HepG2 (cell line): ENCODE measurements at regions not wholly inside any gene's neighbourhood (a gene's known extent, or its start where the extent isn't known, plus 50 kb on each side); places are given as distances from the start of the nearest gene placed in this dataset.

Source experiments
- BCL3 ChIP-seq: sonication (generic); formaldehyde crosslinking; IDR thresholded peaks from 2 replicates; pipeline ENCODE4 v1.5.1; 2020; ENCODE audit warnings: mild to moderate bottlenecking, missing genetic modification reagents, moderate library complexity
- CAMTA2 ChIP-seq: sonication (generic); formaldehyde crosslinking; IDR thresholded peaks from 2 replicates; pipeline ENCODE4 v1.4.0; 2020; ENCODE audit warnings: mild to moderate bottlenecking, missing genetic modification reagents, borderline replicate concordance
- CEBPB ChIP-seq: IDR thresholded peaks from 2 replicates; pipeline ENCODE4 v1.6.1; 2011; ENCODE audit warnings: low read depth, low read length, improper control_type of control experiment, borderline replicate concordance
- FOXA3 ChIP-seq: IDR thresholded peaks from 2 replicates; pipeline ENCODE4 v1.6.1; 2016; ENCODE audit warnings: missing genetic modification reagents, missing compliant biosample characterization
- MTA3 ChIP-seq: sonication (generic); formaldehyde crosslinking; IDR thresholded peaks from 2 replicates; pipeline ENCODE4 v1.4.0; 2020; ENCODE audit warnings: missing genetic modification reagents
- MXD4 ChIP-seq: IDR thresholded peaks from 2 replicates; pipeline ENCODE4 v1.6.1; 2016; ENCODE audit warnings: mild to moderate bottlenecking, missing biosample characterization, missing genetic modification reagents
- NFE2 ChIP-seq: sonication (generic); formaldehyde crosslinking; IDR thresholded peaks from 2 replicates; pipeline ENCODE4 v1.4.0; 2020; ENCODE audit warnings: missing genetic modification reagents
- PATZ1 ChIP-seq: sonication (generic); formaldehyde crosslinking; IDR thresholded peaks from 2 replicates; pipeline ENCODE4 v1.4.0; 2020; ENCODE audit warnings: missing genetic modification reagents
- POLR2A ChIP-seq, 2 experiments: IDR thresholded peaks; 2 replicates each; pipeline ENCODE4 v1.6.1; 2011; ENCODE audit warnings: low read depth in 2 of 2, low read length in 2 of 2, mild to moderate bottlenecking in 1 of 2, moderate library complexity in 1 of 2; ENCODE audit not compliant: insufficient read depth in 1 of 2
- POLR2AphosphoS5 ChIP-seq: IDR thresholded peaks from 2 replicates; pipeline ENCODE4 v1.6.1; 2012; ENCODE audit warnings: low read depth, low read length
- SIN3A ChIP-seq: IDR thresholded peaks from 2 replicates; pipeline ENCODE4 v1.6.1; 2011; ENCODE audit warnings: low read depth, mild to moderate bottlenecking, control low read depth, low read length, borderline replicate concordance
- SNAI1 ChIP-seq: sonication (generic); formaldehyde crosslinking; IDR thresholded peaks from 2 replicates; pipeline ENCODE4 v1.5.0; 2020; ENCODE audit warnings: mild to moderate bottlenecking, missing genetic modification reagents, borderline replicate concordance
- YEATS4 ChIP-seq: sonication (generic); formaldehyde crosslinking; IDR thresholded peaks from 2 replicates; pipeline ENCODE4 v1.4.0; 2020; ENCODE audit warnings: missing genetic modification reagents, borderline replicate concordance
- ZNF530 ChIP-seq: sonication (generic); formaldehyde crosslinking; IDR thresholded peaks from 2 replicates; pipeline ENCODE4 v1.5.0; 2020; ENCODE audit warnings: low read depth, mild to moderate bottlenecking, missing genetic modification reagents

- TF ChIP-seq SNAI1 (CRISPR knock-in tag) (no peak), POLR2AphosphoS5 (no peak), YEATS4 (CRISPR knock-in tag) (no peak), BCL3 (CRISPR knock-in tag) (no peak), PATZ1 (CRISPR knock-in tag) (no peak), CEBPB (no peak), ZNF530 (CRISPR knock-in tag) (no peak), NFE2 (CRISPR knock-in tag) (no peak), POLR2A (IDR thresholded peaks at IDR 0.05; ENCODE audit: insufficient read depth in 1 of 2, low read depth in 2 of 2, low read length in 2 of 2) (no peak), FOXA3 (CRISPR knock-in tag) (no peak), MTA3 (CRISPR knock-in tag) (no peak), CAMTA2 (CRISPR knock-in tag) (no peak), SIN3A (no peak), MXD4 (CRISPR knock-in tag) (no peak)
These were observed 827.0 kb upstream of the IGFBP3 start for GRCh38 chr7:46747869-46748576.
